Amygdala (tissue), 56 donors: ENCODE measurements at regions not wholly inside any gene's neighbourhood (a gene's known extent, or its start where the extent isn't known, plus 50 kb on each side); places are given as distances from the start of the nearest gene placed in this dataset.
"Not testable (repeated sequence)": the region's sequence is repeated elsewhere in the genome, so short reads cannot be mapped to it uniquely, and the experiment has no call there.

Source experiments
- DNase-seq, 56 donors: peaks; one replicate each; lab custom pipeline; 2025; lab: John Stamatoyannopoulos, UW

DNA sequence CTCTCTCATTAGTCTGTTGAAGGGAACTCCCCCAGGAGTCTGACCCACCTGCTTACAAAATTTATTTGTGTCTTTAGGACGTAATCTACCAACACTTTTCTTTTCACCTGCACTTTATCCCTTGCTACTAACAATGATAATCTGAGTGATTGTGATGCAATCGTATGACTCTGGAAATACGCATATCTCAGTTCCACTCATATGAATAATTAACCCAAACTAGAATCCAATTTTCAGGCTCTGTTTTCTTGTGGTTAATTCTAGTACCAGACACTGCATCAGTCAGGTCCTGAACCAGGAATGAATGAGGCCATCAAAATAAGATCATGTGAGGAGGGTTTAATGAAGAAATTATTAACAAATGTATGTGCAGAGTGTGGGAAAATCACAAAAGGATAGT is 158.4 kb upstream of the SRD5A2 start:
- DNase-seq: no peak

DNA sequence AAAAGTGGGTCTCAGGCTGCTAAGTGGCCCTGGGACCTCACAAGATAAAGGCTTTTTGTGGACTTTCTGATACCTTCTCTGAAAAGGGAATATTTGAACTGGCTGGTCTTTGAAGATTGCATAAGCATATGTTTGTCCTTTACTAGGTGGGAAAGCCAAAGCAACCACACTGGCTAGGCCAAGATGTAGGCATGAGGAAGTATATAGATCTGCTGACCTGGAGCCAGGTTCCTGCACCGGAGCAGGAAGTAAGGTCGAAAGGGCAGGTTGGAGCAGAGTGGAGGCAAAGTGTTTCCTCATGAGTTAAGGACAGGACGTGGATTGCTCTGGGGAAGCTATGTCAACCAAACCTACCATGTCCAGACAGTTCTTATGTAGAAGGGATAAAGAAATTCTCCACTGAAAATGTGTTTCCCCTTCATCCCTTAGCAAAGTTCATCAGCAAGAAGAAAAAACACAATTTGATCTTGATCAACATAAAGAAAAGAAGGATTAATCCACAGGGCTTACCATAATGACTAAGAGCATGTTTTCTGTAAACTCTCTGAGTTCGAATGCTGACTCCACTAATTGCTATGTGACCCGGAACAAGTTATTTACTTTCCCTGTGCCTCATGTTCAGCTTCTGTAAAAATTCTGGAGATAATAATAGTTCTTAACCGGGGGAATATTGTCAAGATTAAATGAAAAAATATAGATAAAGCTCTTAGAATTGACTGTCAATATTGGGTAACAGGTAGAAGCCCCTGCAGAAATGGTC is 156.1 kb upstream of the SRD5A2 start:
- no peak for DNase-seq

DNA sequence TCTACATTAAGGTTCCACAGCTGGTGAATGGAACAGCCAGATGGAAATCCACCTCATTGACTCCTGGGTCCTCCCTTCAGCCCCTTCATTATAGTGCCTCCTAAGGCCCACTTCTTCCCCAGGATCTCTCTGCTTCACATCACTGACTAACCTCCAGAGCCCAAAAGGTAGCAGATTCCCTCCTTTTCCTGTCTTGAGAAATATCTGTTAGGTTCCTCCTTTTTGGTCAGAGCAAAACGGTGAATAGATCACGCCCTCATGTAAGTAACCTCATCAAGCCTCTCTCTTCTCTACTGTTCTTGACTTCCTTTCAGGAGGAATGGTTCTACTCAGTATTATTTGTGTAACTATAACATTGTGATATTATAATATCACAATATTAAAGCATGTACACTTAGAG is 155.0 kb upstream of the SRD5A2 start:
- no peak for DNase-seq

DNA sequence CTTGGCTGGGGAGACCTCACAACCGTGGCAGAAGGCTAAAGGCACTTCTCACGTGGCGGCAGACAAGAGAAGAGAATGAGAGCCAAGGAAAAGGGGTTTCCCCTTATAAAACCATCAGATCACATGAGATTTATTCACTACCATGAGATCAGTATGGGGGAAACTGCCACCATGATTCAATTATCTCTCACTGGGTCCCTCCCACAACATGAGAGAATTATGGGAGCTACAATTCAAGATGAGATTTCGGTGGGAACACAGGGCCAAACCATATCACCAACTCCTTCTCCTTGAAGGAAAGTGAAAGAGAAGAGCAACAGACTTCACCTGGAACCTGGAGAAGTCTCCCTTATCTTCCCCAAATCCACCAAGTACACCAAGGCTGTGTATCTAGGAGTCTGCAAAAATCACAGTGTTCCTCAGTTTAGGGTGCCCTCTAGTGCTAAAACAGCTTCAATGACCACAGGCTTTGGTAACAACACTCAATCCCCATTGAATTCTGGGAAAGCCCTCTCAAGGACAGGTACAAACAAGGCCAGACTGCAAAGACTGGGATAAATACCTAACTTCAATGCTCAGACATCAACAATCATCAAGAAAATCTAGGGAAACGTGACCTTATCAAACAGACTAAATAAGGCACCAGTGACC is 148.8 kb upstream of the SRD5A2 start:
- no peak for DNase-seq

DNA sequence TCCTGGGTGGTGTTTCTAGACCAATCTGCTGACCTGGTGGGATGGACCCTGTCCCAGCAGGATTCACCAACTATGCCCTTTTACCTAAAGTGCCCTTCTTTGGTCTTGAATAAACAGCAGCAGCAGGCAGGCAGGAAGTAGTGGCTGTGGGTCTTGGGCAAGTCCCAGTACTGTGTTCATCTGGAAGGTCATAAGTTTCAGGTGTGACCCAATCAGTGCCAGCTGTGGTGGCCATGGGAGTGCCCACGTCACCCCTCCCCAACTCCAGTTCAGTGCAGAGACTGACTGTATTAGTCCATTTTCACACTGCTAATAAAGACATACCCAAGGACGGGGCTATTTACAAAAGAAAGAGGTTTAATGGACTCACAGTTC is 148.3 kb upstream of the SRD5A2 start:
- DNase-seq: no peak

DNA sequence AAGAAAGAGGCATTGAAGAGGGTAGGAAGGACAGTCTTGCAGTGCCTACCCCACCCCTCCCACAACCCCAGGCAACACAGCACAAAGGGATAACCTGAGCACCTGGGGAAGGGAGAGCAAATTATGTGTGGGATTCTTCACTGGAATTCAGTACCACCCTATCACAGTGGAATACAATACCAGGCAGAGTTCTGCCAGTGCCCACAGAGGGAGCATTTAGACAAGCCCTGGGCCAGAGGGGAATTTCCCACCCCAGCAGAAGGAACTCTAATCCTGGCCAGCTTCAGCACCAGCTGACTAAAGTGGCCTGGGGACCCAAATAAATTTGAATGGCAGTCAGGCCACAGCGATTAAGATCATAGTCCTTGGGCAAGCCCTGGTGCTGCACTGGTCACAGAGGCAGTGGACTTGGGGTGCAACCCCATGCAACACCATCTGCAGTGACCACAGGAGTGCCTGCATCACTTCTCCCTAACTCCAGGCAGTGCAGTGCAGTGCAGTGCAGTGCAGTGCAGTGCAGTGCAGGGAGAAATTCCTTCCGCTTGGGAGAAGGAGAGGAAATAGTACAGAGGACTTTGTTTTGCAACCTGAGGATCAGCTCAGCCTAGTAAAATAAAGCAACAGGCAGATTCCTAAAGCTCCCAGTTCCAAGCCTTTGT is 147.8 kb upstream of the SRD5A2 start:
- DNase-seq: no peak

DNA sequence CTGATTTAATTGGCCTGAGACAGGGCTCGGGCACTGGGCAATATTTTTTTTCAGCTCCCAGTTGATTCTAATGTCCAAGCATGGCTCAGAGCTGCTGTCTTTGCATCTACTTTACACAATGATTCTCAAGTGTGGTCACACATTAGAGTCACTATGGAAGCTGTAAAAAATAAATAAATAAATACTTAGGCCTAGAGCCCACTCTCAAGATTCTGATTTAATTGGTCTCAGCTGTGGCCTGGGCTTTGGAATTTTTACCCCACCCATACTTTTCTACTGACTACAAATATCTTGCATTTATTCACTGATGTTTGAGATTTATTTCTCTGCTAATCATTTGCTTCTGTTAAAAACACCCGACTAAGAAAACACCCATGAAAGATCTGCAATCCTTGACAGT is 145.7 kb upstream of the SRD5A2 start:
- no peak for DNase-seq

DNA sequence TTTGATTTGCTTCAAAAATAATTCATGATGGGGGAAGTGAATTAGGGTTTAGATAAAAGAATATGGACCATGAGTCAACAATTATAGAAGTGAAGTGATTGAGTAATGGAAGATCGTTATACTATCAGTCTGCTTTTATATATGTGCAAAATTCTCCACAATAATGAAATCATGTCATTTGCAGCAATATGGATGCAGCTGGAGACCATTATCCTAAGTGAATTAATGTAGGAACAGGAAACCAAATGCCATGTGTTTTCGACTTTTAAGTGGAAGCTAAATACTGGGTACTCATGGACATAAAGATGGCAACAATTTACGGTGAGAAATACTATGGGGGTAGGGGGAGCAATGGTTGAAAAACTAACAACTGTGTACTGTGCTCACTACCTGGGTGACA is 144.7 kb upstream of the SRD5A2 start:
- DNase-seq: no peak

DNA sequence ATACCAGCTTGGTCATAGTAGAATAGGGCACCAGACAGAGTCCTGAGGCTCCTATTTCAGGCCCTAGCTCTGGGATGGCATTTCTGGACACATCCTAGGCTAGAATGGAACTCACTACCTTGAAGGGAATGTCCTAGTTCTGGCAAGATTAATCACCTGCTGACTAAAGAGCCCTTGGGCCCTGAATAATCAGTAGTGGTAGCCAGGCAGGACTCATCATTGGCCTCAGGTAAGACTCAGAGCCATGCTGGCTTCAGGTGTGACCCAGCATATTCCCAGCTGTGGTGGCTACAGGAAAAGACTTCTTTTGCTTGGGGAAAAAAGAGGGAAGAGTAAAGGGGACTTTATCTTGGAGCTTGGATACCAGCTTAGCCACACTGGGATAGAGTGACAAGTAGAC is 131.0 kb upstream of the SRD5A2 start:
- no peak for DNase-seq

DNA sequence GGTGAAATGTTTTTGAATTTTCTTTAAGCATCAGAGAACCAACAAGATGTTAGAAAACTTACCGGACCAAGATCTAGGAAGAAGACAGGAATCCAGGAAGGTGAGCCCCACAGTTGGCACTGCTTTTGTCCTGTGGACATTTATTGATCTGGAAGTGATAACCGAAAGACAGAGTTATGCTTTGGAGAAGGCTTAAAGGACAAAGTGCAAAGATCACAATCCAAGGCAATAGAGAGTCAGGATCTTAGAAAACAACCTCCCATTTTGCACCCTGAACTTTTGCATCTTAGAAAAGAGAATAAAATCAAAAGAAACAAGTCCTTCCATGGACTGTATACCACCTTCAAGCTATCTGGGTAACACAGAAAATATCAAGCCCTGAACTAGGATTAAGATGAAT is 129.4 kb upstream of the SRD5A2 start:
- DNase-seq: no peak

DNA sequence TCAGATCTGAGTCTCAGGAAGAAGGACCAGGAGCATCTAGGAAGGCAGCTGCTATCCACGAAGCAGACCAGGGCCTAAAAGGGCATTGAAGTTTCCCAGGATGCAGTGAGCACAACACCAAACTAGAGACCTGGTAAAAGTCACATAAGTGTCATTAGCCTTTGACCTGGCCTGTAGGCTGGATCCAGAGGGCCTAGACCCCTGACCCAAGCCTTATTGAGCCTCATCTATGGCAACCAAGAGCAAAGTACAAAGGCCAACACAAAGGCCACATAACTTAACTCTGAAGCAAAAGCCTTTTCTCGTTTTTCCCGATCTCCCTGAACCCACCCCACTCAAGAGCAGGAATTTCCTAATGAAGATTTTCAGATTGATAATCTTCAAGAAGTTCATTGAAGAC is 127.3 kb upstream of the SRD5A2 start:
- no peak for DNase-seq

DNA sequence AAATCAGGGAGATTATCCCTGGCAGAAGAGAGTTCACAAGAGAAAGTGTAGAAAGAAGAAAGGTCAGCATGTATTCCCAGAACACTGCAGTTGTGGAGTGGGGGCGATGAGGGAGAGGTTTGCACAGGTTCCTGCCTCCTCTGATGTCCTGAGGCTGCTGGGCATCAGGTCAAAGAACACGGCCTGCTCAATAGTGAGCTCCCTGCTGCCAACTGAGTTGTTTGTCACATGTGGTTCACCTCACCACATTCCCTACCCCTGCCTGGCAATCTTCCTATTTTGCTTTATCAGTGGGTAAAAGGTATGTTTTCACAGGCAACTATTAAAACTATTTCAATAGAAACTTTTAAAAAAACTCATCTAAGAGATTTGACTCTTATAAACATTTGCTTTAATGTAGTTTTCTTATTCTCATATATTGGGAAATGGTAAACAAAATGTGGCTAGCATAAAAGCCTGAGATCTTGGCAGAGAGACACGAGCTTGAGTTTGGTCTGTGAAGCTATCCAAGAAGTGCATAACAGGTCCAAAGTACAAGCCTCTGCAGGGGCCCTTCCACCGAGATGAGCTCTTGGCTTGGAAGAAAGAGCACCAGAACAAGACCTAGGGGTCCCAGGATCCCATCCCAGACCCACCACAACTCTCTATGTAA is 123.9 kb upstream of the SRD5A2 start:
- no peak for DNase-seq

DNA sequence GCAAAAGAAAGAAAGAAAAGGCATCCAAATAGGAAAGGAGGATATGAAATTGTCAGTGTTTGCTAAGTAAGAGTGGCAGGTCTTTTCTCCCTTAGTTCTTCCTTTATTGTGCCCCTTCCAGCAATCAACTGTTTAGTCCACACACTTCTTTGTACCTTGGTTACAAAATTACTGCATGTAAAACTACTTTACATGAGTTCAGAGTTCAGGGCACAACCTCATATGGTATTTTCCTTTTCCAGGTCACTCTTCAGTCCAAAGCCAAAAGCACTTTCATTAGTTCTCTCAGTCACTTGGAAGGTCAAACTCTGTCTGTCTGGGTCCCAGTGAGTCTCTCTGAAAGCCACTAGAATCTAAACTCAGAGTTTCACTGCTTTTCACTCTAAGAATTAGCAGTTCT is 122.5 kb upstream of the SRD5A2 start:
- no peak for DNase-seq

DNA sequence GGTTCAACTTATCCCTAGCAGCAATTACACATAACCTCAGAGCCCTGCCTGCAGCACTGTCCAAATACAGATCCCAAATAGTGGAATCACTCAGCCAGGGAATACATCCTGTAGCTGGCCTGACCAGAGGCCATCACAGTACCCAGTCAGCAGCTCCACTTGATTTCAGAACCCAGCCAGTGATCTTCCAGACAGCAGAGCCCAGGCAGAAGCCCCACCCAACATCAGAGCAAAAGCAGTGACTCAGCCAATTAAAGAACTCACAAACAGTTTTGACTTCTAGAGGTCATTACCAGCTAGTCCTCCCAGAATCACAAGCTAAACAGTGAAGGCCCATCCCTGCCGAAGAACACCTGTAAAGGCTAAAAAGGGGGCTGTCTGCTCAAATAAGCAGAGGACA is 118.0 kb upstream of the SRD5A2 start:
- DNase-seq: no peak

DNA sequence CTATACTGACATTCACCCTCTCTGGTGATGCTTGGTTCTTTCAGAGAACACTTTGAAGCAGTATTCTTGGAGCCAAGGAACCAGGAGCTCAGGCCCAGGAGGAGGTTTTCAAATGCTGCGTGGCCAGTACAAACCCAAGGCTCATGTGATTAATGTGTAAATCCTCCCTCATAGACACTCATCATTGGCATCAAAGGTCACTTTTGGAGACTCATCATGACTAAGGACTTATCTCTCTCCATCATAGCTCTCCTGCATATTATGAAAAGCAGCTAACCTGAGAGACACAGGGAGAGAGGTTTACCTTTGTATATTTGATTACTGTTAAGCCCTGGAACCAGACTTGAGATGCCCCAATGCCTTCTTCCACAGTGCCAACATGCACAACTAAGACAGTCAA is 115.3 kb upstream of the SRD5A2 start:
- no peak for DNase-seq

DNA sequence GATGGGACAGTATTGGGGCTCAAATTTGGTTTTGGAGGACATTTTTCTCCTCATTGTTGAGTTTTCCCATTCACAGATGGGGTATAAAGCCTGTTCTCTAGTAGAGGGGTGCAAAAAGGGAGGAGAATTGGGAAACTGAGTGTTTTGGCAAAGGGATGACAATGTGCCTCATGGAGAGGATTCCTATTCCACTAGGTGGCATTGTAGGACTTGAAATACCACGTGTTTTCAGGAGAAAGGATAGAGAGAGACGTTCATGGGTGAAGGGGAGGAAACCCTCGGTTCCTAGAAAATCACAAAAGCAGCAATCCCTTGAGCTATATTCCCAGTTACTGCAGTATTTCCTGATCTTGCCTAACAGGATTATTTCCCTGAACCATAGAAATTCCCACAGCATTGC is 113.7 kb upstream of the SRD5A2 start:
- DNase-seq: no peak

DNA sequence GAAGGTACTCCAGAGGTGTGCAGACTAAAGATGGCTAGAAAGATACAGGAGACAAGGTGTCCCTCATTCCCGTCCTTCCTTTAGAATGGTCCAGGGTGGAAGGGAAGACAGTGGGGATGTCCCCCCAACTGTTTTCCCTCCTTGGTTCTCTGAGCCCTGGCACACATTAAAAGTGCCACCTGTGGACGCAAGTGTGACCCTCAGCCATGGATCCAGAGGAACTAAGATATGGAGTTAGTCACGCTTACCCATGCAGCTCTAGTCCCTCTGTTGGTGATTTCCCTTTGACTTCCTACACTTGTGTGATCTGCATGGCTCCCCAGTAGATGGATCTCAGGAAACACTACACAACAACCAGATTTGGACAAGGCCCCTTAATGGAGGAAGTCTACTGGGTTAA is 113.1 kb upstream of the SRD5A2 start:
- DNase-seq: no peak

DNA sequence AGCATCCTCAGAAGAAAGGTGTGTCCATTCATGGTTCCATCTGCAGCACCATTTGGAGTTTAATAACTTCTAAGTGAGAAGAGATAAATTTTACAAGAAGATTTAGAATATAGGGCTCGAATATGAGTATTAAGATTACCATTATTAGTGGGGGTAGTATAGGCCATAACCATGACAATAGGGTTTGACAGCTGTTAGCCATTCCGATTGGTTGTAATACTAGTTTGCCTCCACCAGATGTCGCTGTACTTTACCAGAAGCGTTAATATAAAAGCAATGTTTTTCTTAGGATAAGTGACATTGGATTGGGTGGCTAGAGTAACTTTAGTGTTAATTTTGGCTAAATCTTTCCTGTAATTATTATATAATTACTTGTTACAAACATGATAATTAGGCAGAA is 107.5 kb upstream of the SRD5A2 start:
- no peak for DNase-seq

DNA sequence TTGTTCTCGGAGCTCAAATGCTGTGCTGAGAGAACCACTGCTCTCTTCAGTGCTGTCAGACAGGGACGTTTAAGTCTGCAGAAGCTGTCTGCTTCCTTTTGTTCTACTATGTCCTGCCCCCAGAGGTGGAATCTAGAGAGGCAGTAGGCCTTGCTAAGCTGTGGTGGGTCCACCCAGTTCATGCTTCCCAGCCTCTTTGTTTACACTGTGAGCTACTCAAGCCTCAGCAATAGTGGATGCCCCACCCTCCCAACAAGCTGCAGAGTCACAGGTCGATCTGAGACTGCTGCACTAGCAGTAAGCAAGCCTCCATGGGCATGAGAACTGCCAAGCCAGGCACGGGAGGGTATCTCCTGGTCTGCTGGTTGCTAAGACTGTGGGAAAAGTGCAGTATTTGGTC is 102.8 kb upstream of the SRD5A2 start:
- not testable (repeated sequence) for DNase-seq

DNA sequence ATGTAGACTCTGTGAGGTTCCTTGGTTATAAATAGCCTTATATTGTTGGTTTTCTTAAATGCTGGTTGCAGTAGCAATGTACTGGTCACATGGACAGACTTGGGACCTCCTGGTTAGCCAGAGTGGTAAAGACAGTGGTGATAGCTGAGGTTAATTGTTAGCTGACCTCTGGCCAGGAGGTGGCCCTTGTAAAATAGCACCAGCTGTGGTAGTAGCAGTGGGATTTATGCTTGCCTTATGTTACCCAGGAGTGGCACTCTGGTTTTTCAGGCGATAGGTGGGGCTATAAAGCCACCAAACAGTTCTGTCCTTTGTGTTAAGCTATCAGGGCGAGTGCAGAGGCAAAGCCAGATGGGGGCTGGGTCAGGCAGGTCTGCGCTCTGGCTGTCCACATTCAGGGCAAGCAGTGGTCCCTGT is 94.8 kb upstream of the SRD5A2 start:
- DNase-seq: no peak

DNA sequence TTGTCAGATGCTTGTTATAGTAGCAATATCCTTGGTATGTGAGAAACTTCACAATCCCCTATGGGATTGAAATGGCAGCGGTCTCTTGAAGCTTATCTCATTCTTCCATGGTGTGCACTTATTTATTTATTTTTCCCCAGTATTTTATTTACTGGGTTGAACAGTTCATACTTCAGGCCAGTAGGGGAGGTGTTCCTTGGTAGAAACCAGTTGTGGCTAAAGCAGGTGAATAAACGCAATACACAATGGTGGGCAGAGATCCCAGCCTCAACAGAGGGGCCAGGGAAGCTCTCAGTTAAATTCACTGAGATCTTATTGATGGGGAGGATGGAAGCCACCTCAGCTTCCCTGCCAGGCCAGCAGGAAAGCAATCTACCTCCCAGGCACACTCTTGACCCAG is 93.7 kb upstream of the SRD5A2 start:
- no peak for DNase-seq

DNA sequence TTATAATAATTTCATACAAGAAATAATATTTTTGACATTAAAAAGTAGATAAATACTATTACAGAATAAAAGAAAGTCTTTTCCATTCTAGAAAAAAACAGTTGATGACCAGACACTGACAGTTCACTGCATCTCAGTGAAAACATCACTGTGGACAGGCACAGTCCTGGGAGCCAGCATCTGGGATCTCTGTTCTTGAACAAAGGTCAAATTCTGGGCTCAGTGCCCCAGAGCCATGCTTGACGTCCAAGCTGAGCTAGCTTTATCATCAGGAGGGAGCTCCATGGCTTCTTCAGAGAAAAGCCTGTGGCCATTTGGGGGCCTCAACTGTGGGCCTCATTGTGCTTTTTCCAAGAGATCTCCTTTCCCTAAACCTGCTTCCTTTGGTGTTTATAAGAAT is 86.1 kb upstream of the SRD5A2 start:
- no peak for DNase-seq
